ENCODE measurements at regions not wholly inside any gene's neighbourhood (a gene's known extent, or its start where the extent isn't known, plus 50 kb on each side); places are given as distances from the start of the nearest gene placed in this dataset.
"Not testable (repeated sequence)": the region's sequence is repeated elsewhere in the genome, so short reads cannot be mapped to it uniquely, and the experiment has no call there.

DNA sequence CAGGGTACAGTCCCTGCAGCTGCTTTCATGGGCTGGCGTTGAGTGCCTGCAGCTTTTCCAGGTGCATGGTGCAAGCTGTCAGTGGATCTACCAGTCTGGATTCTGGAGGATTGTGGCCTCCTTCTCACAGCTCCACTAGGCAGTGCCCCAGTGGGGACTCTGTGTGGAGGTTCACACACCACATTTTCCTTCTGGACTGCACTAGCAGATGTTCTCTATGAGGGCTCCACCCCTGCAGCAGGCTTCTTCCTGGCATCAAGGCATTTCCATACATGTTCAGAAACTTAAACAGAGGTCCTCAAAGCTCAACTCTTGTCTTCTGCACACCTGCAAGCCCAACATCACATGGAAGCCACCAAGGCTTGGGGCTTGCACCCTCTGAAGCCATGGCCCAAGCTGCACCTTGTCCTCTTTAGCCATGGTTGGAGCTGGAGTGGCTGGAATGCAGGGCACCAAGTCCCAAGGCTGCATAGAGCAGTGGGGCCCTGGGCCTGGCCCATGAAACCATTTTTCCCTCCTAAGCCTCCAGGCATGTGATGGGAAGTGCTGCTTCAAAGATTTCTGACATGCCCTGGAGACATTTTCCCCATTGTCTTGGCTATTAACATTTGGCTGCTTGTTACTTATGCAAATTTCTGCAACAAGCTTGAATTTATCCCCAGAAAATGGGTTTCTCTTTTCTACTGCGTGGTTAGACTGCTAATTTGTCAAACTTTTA lies 250.2 kb upstream of the COPS8 start:
- FAIRE-seq, result no peak

GRCh38 chr2:236836028-236836427 lies 249.7 kb upstream of the COPS8 start:
- FAIRE-seq, result not testable (repeated sequence)

DNA sequence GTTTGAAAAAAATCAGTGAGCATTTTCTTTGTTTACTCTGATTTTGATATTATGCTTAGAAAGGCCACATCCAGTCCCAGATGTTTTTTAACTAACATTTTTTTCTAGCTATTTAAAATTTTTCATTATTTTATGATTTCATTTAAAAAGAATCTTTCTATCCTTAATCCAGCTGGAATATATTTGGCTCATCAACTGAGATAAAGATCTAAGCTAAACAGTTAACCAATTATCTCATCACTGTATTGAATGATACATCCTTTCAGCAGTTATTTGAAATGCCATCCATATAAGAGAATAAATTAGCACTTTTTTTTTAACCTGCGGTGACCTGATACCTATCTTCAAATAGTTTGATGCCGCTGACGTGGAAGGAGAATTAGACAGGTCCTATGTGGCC lies 245.5 kb upstream of the COPS8 start:
- FAIRE-seq, result no peak

GRCh38 chr2:236840857-236841256 lies 244.8 kb upstream of the COPS8 start:
- no peak for FAIRE-seq

DNA sequence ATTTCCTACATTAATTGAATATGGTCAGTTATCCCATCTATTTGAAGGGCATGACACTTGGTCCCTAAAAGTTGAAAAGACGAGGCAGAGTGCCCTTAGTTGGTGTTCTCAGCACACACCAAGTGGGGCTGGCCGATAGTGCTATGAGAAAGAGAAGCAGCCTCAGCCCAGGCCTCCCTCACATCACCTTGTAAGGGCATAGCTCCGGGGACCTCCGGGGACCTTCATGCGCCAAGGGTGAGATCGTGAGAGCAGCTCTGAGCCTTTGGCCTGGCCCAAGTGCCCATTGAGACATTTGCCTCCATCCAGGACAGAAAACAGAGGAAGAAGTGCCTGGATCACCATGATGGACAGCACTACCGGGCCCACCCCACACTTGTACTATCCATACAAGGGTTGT lies 244.3 kb upstream of the COPS8 start:
- no peak for FAIRE-seq

GRCh38 chr2:236843161-236843968 lies 242.3 kb upstream of the COPS8 start:
- no peak for FAIRE-seq

DNA sequence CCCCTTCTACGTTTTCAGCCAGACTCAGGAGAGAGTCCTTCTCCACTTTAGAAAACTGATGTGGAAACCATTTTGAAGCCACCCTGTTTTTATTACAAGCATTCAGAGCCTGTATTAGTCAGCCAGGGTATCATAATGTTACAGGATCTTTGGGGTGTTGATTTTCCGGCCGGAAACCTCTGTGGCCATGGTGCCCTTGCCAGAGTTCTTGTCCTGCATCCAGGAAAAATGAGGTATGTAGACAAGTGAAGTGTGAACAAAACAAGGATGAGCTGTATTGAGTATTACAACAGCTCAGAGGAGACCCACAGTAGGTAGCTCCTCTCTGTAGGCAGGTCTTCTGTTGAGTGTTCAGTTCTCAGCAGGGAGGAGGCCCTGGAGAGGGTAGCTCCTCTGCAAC lies 241.0 kb upstream of the COPS8 start:
- no peak for FAIRE-seq

DNA sequence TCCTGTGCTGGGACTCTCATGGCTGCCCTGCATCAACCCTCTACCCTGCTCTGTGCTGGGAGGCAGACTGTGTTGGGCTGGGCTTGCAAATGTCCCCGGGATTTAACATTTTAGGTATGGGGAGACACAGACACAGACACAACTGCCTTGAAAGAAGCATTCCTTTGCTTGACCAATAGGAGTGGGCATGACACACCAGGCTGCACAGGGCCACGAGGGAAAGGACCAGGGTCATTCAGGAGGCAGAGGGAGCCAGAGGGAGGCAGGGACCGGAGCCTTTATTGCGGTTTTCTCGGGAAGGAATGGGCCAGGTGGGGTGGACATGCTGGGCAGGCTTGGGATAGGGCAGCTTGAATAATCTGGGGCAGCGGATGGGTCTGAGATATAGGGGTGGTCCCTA lies 238.7 kb upstream of the COPS8 start:
- no peak for FAIRE-seq

DNA sequence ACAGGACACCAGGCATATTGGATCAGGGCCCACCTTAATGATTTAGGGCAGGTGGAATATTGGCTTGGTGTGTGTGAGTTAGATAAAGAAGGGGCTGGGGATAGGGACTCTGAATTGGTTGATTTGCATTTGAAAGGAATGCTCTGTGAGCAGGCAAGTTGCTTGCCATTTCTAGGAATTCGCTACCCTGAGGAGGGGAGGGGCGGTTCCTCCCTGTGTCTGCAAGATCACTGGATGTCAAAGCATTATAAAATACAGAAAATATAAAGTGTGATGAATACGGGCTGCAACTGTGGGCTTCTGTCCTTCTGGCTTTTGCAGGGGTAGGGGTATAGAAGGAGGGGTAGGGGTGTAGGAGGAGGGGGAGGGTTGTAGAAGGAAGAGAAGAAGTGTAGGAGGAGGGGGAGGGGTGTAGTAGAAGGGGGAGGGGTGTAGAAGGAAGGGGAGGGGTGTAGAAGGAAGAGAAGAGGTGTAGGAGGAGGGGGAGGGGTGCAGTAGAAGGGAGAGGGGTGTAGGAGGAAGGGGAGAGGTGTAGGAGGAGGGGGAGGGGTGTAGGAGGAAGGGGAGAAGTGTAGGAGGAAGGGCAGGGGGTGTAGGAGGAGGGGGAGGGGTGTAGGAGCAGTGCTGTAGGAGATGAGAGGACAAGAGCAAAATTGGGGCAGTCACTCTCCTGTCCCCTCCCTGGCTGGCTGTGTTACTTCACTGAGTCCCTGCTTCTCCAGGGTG lies 238.0 kb upstream of the COPS8 start:
- FAIRE-seq, result no peak

GRCh38 chr2:236848501-236848900 lies 237.2 kb upstream of the COPS8 start:
- no peak for FAIRE-seq

- no peak for FAIRE-seq
Measured at GRCh38 chr2:236849508-236849907, 236.2 kb upstream of the COPS8 start.

DNA sequence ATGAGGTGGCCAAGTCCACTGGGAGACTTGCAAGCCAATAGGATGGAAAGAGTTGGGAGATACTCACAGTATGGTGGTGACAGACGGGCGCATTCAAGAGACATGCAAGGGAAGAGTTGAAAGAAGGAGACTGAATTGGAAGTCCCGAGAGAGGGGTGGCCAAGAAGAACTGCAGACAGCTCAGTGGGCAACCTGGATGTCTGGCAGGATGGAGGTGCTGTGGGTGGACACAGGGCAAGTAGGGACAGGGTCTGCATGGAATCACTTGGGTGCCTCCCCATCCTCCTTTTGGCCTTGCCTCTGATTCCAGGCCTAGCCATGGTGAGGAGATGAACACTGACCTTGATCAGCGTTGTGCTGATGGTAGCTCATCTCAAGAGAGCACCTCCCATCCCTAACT lies 235.7 kb upstream of the COPS8 start:
- FAIRE-seq, result no peak

- FAIRE-seq, result no peak
Measured at GRCh38 chr2:236851187-236851586, 234.5 kb upstream of the COPS8 start.

GRCh38 chr2:236852100-236852976 lies 233.4 kb upstream of the COPS8 start:
- no peak for FAIRE-seq

- no peak for FAIRE-seq
Measured at GRCh38 chr2:236852977-236853374, 232.7 kb upstream of the COPS8 start.

DNA sequence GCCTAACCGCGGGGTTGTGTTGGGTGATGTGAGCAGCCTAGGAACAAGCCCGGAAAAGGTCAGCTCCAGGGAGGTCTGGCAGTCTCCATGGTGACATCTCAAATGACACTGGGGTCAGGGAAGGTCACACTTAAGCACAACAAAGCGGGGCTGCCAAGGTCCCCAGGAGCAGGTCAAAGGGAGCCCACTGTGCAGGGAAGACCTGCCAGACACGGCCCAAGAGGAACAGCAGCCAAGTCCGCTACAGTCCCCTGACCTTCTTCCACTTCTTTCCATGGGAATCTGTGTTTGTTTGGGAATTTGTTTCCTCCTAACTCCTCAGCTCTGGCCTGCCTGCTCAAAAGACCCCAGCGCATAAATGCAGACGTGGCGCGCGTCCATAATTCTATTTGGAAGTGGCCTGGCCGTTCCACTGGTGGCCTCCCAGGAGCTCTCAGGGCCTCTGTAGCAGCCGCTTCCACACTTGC lies 232.1 kb upstream of the COPS8 start:
- FAIRE-seq, result no peak

- no peak for FAIRE-seq
Measured at GRCh38 chr2:236855176-236855865, 230.4 kb upstream of the COPS8 start.

GRCh38 chr2:236855866-236856847 lies 229.5 kb upstream of the COPS8 start:
- FAIRE-seq, result no peak

- no peak for FAIRE-seq
Measured at GRCh38 chr2:236856848-236857235, 228.8 kb upstream of the COPS8 start.

DNA sequence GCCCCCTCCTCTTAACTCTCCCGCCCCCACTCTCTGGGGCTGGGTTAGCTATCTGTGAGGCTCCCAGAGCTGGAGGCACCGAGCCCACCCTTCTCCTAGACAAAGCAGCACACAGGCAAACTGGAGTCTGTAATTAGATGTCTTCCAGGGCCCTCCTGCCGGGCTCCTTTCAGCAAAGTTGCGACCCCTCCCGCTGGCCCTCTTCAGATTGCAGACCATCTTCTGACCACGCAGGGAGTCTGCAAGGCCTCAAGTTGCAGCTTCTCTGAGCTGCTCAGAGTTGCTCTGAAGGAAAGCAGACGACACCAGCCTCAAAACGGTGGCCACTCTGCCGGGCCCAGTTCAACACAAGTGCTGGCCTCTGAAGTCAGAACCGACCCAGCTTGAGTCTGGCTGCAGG lies 228.4 kb upstream of the COPS8 start:
- FAIRE-seq, result no peak

- FAIRE-seq, result no peak
Measured at GRCh38 chr2:236857781-236858180, 227.9 kb upstream of the COPS8 start.
